ENCODE measurements at regions not wholly inside any gene's neighbourhood (a gene's known extent, or its start where the extent isn't known, plus 50 kb on each side); places are given as distances from the start of the nearest gene placed in this dataset.

GRCh38 chr7:128172151-128172550 lies 68.9 kb upstream of the LEP start:
- TF ChIP-seq CTCF (IDR thresholded peaks at IDR 0.05; ENCODE audit: insufficient read depth, low read length): no peak
- TF ChIP-seq POLR2AphosphoS5 (IDR thresholded peaks at IDR 0.05; ENCODE audit: low read depth): no peak
- no peak for TF ChIP-seq REST (IDR thresholded peaks at IDR 0.05; ENCODE audit: insufficient replicate concordance, low read depth)

All from HL-60 (cell line).